ENCODE measurements at regions not wholly inside any gene's neighbourhood (a gene's known extent, or its start where the extent isn't known, plus 50 kb on each side); places are given as distances from the start of the nearest gene placed in this dataset.

DNA sequence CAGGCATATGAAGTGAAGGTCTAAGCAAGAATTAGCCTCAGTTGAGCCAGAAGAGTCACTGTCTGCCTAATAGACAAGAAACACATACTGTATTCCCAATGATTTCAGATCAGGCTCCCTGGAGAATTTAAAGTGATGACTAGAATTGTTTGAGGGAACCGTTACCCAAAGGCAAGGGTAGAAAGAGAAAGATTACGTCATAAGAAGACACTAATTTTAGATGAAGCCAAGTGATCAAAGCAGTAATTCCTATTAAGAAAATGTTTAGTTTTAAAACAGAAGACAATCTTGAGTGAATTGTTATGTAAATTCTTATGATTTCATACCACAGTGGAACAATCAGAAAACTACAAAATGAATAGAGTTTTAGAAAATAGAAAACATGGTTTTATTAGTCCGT lies 194.5 kb upstream of the ARSJ start:
- DNase-seq (ENCODE audit: low read depth in 3 of 3, low spot score in 1 of 3) = no peak

DNA sequence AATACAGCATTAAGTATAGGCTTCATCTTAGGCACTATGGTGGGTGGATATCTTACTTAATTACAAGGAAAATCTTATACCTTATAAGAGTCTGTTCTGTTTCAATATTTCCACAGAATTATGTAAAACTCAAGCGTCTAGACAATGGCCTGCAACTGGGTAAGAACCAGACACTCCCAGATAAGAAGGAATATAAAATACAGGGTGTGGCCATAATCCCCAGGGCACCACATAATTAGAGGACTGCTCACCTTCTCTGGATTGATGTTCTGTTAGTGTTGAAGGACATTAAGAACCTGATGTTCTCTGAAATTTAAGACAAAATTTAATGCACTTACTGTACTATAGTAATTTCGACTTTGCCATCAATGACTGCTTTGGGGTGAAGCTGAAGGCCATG lies 198.2 kb upstream of the ARSJ start:
- no peak for DNase-seq (ENCODE audit: low read depth in 3 of 3, low spot score in 1 of 3)

DNA sequence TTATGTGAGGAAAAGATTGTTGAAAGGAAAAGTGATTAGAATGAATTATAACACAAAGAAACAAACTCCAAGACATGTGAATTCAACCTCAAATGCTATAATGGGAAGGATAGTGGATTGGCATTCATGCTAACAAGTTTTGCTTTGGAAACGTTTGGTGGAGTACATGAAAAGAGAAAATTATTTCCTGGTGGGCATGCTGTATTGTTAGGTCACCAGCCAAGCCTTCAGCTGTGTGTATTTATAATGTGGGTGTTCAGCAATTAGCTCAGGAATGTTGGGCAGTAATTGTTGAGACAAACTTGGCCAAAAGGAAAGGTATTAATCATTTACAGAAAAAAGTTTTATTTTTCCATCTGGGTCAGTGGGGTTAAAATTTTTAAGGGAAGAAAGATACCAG lies 198.9 kb upstream of the ARSJ start:
- DNase-seq (ENCODE audit: low read depth in 3 of 3, low spot score in 1 of 3) = no peak

DNA sequence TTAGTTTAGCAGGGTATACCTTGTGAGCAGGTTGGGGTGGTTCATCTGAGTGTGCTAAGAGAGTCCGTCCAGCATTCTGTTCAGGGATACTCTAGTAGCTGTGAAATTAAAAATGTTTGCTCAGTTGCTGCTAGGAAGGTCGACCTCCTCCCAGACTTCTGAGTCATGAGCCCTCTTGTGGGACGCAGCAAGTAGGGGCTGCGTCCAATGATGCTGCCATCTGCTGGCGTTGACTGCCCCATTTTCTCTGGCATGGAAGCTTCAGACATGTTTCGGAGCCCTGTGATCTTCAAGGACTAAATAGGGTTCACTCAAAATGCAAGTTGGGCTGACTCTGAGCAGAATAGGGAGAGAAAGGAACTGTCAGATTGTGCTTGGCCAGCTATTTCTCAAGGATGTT lies 201.0 kb upstream of the ARSJ start:
- peak in 2 of 3 donors; percentile 2 to 6 for DNase-seq (ENCODE audit: low read depth in 3 of 3, low spot score in 1 of 3)

DNA sequence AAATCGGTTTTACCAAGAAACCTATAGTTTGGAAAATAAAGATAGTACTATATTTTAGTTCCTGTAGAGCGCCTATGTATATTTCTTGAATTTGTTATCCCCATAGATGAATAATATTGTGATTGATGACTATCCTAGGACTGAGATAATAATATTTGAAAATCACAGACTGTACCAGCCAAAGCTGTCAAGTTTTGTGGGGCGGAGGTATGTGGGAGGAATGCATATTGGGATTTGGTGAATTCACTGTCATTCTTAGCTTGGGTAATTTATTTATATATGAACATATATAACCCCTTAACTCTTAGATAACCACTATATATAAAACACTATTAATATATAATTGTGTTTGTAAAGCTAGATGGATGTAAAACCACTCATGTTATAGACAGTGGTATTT lies 205.5 kb upstream of the ARSJ start:
- no peak for DNase-seq (ENCODE audit: low read depth in 3 of 3, low spot score in 1 of 3)

DNA sequence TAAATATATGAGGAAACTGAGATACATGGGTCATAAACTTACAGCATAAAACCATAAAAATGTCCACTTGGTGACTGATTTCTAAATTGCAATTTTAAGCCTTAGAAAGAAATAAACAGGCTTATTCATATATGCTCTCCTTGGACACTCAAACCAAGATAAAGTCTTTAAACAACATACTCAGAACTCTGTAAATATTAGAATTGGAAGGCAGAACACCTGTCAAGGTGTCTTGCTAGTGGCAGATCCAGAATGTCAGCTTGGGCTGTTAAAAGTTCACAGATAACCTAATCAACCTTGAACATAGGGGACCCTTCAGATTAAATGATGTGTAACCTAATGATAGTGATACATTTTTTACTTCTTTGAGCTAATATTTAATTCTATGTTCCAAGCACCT lies 208.1 kb upstream of the ARSJ start:
- DNase-seq (ENCODE audit: low read depth in 3 of 3, low spot score in 1 of 3) = no peak

DNA sequence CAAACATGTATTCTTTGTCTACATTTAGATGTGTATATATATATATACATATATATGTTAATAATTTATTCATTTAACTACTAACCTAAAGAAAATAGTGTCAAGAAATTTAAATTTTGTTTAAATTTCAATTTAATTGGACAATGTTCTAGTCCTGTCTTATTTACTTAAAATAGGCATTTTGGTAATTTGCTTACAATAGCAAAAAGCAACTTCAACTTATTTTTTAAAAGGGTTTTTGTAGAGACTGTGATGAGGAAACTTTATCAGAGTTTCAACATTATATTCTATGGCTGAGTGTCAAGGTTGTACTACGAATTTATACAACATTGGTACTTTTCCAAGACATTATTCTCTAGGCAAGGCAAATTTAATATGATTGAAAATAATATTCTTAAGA lies 212.0 kb upstream of the ARSJ start:
- no peak for DNase-seq (ENCODE audit: low read depth in 3 of 3, low spot score in 1 of 3)

DNA sequence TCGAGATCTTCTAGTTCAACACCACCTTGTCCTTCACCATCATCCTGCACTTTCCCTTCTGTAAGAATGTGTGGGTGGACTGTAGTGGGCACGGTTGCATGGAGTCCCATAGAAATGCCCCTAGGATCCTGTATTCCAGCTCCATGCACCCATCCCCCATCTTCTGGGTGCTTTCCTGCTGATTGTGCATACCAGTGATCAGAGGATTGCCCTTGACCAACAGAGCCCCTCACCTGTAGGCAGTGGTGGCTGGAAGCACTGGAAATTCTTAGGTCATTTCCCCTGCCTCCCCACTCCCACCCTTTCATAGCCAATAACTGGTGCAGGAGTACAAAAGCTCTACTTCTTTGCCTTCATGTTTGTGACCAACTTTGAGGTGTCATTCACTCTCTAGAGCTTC lies 213.4 kb upstream of the ARSJ start:
- no peak for DNase-seq (ENCODE audit: low read depth in 3 of 3, low spot score in 1 of 3)

DNA sequence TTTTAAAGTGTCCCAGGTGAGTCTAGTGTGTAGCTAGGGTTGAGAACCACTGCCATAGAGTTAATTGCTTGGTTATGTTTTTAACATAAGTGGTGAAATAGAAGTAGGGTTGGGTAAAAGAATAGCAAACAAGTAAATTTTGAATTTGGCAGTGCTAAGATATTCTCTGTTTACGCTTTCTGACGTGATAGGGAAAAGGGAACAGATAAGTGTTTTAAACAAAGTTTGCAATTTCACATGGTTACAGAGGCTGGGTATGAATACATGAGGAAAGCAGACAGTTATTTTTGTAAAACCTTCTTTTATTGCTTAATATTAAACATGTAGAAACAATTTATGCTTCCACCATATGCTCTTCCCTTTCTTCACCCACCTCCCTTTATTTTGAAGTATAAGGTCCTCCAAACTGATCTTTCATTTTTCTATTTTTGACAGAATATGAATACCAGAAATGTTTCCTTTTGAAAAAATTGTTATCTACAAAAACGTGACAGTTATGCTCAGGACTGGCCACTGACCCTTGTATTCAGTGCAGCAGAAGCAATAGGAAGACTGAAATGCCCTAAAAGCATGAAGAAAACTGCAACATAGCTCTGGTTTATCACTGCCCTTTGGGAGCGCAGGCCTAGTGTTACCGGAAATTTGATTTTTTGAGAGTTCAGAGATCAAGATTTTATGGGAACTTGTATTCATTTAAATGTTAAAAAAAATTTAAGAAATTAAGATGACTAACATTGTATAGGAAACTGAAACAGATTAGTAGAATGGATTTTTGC lies 214.4 kb upstream of the ARSJ start:
- DNase-seq (ENCODE audit: low read depth in 3 of 3, low spot score in 1 of 3) = no peak

DNA sequence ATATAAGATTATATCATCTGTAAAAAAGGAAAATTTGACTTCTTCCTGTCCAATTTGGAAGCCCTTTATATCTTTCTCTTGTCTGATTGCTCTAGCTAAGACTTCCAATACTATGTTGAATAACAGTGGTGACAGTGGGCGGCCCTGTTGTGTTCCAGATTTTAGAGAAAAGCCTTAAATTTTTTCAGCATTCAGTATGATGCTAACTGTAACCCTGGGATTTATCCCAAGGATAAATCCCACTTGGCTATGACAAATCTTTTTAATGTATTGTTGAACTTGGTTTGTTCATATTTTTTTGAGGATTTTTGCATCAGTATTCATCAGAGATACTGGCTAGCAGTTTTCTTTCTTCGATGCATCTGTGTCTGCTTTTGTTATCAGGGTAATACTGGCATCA lies 217.2 kb upstream of the ARSJ start:
- no peak for DNase-seq (ENCODE audit: low read depth in 3 of 3, low spot score in 1 of 3)

DNA sequence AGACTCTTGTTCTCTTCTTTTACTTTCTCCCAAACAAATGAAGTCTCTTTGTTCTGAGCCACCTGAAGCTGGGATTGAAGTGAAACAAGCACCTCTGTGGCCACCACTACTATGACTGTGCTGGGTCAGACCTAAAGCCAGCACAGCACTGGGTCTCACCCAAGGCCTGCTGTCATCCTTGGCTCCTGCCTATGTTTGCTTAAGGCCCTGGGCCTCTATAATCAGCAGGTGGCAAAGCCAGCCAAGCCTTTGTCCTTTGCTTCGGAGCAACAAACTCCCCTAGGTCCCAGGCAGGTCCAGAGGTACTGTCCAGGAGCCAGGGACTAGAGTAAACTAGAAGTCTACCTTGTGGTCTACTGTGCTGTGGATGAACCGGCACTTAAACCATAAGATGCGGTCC lies 220.6 kb upstream of the ARSJ start:
- DNase-seq (ENCODE audit: low read depth in 3 of 3, low spot score in 1 of 3) = no peak

DNA sequence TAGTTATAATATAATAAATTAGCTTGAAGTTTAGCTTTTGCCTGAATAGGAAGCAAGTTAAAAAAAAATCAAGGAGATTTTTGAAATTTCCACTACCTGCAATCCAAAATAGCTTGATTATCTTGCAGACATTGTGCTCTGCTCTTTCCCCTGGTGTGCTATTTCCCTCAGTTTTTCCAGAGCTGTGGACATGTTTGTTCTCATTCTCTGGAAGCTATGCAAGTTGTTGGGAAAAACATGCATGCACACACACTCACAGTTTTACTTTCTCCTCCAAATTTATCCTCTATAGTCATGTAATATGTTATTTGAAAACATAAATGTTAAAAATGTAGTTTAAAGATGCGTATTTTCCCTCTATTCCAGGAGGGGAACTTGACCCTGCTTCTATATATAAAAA lies 225.8 kb upstream of the ARSJ start:
- DNase-seq (ENCODE audit: low read depth in 3 of 3, low spot score in 1 of 3) = no peak

DNA sequence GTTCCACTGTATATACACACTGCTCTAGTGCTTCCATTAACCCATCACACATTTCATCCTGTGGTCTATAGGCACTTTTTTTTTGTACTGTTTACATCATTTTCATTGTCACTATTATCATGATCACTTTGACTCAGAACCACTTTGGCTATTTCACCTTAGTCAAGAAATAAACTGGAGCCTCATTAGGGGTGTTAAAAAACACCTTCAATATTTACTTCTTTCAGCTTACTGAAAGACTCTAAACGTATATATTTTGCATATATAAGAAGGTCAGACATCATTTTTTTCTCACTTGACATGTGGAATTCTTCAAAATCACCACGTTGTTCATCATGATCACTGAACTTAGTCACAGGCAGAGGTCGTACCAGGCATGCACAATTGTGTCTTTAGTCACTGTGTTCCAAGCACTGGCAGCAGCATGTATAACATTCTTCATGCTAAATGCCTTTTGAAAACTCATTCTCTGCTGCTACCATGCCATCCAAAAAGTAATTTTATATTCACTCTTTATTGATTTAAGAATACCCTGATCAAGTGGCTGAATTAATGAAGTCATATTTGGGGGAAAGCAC lies 229.2 kb upstream of the ARSJ start:
- no peak for DNase-seq (ENCODE audit: low read depth in 3 of 3, low spot score in 1 of 3)

DNA sequence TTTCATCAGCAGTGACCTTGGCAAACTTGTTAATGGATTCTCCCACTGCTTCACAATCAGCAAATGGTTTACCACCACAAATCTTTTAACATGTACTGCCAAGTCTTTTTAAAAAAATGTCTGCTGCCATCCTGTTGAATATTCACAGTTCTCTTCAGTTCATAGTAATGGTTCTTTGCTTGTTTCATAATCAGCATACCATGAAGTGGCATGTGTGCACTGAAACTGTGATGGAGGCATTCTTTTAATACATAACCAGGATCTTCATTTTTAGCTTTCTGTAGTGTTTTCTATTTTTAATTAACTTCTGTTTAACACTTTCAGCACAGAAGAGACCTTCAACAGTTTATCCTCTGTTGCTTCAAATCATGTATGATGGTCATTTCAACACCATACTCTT lies 230.1 kb upstream of the ARSJ start:
- no peak for DNase-seq (ENCODE audit: low read depth in 3 of 3, low spot score in 1 of 3)

DNA sequence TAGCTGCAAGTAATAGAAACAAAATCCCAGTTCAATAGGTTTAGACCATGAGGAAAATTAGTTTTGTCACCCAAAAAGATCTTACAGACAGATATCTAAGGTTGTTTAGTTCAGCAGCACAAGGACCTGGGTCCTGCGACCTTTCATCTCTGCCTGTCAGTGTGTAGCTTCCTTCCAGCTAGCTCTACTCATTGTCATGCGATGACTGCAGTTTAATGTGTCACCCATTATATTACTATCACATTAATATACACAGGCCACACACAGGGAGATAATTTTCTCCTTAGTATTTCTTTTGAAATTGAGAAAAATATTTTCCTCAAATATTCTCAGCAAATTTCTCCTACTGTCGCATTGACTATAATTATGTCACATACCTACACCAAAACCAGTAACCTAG lies 232.1 kb upstream of the ARSJ start:
- no peak for DNase-seq (ENCODE audit: low read depth in 3 of 3, low spot score in 1 of 3)

DNA sequence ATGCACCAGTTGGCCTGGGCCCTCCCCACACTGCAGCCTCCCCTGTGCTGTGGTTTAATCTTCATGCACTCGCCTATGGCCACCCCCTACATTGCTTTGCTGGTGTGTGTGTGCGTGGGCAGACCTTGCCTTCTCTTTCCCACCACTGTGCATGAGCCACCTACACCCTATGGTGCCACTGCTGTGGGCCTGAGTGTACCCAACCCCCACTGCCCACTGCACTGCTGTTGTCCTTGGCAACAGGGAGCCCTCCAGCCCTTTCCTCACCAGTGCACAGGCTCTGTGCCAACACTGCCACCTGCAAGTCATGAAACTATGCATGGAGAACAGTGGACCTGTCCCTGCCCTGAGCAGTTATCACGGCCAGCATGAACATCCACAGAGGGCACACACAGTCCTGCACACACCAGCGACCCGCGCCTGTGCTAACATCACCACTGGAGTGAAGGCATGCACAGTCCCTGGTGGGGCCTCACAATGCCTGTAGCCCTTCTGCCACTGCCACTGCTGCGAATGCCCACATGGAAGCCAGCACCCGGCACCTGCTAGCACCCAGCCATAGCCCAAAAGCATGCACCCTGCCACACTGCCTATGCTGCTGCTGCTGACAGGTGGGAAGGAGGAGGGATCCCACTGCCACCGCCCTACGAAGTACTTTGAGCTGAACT lies 237.8 kb upstream of the ARSJ start:
- no peak for DNase-seq (ENCODE audit: low read depth in 3 of 3, low spot score in 1 of 3)

DNA sequence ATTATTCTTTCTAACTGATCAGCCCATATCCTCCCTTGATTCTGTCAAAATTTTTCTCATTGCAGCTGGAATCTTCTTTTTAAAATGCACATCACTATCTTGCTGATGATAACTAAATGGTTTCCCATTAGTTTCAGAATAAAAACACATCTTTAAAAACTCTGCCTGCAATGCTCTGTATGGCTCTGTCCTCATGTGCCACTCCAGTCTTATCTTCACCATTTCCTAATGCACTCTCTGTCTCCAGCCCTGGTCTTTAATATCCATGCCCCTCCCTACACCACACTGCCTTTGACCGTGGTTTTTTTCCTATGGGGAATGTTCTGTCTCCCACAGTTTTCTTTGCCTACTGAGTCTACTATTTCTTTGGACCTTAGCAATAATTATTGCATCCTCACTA lies 244.1 kb upstream of the ARSJ start:
- DNase-seq (ENCODE audit: low read depth in 3 of 3, low spot score in 1 of 3) = no peak

DNA sequence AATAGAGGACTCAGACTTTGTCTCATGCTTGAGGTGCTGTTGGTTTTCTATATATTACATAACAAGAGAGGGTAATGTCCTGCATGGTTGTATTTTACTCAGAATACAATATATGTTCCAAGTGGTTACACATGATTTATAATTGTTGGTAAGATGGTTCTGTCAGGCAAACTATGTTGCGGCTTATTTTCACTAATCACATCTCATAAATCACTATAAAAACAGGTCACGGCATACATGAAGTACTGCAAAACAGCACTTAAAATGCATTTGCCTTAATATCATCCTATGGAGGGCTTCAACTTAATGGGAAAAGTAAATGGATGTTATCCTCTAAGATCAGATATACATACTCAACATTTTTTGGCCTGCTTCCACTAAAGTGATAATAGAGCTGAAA lies 246.0 kb upstream of the ARSJ start:
- no peak for DNase-seq (ENCODE audit: low read depth in 3 of 3, low spot score in 1 of 3)

DNA sequence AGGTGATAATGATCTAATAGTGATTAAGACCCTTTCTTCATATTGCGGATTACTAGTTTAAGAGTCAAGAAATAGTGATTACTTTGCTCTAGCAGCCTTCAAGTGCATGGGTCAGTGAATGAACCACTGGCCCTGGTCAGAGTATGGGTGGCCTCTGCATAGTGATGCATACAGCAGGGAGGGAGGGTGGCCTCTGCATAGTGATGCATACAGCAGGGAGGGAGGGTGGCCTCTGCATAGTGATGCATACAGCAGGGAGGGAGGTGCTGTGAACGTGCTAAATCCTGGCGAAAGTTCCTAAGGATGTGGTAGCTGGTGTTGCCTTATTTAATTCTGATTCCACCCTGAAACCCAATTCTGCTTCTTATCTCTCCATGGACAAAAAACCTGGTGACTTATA lies 246.7 kb upstream of the ARSJ start:
- DNase-seq (ENCODE audit: low read depth in 3 of 3, low spot score in 1 of 3) = no peak

DNA sequence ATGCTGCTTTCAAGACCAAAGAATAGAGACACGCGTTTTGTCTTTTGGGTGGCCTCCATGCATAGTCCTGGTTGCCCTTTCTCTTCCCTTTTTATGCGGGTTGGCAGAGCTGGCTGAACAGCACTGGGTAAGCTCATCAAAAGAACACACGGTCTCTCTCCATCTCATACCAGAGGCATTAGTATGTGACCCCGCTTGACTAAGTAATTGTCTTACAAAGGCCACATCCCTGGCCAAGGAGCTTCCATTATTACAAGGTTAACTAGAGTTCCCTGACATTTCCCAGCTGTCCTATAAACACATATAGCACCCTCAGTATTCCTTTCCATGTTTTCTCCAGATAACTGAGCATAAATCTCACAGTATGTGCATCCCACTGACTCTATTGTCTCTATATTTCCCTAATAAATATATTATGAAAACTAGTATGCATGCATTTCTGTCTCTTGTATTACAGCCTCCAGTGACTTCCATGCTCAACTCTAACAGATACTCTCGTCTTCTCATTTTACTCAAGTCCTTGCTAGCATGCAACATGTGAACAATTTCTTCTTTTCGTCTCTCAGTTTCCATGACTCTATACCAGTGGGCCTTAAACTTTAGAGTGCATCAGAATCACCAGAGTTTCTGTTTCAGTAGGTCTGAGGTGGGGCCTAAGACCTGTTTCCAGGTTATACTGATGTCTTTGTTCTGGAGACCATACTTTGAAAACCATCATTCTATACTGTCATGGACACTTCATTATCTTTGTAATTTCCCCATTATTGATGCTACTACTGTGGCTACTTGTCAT lies 247.7 kb upstream of the ARSJ start:
- no peak for DNase-seq (ENCODE audit: low read depth in 3 of 3, low spot score in 1 of 3)

DNA sequence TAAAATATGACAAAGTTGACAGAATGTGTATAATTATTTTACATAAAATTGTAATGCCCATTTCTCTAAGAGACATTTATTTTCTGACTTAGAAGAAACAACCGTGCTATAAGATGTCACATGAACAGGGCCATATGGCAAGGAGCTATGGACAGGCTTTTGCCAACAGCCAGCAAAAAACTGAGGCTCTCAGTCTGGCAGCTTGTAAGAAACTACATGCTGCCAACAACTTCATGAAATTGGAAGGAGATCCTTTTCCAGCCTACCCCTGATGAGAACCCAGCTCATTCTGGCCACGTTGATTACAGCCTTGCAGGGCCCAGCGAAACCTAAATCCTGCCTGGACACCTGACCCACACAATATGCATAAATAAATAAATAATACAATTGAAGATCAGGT lies 250.3 kb upstream of the ARSJ start:
- DNase-seq (ENCODE audit: low read depth in 3 of 3, low spot score in 1 of 3) = no peak

DNA sequence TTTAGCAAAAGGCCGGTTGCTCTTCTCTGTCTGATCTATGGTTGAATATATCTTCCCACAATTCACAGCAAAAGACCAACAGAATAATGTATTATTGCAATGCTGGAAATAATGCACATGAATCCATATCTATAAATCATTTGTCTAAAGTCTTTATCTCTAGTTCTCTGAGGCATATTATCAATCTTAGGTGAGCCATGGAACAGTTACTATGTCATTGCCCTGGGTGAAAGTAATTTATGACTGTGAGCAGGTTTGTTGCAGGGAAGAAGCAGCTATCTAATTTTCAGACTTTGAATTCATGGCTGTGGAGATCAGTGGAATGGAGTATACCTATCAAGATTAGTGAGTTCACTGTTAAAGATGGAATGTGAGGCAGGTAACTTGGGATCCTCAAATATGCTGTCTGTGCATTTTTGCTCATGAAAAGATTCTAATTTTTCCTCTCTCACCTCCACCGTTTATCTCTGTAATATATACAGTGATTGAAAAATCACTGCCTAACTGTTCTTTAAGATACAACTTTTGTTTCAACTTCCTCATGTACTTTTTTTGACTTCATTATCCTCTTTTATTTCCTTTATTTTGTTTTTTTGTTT lies 256.8 kb upstream of the ARSJ start:
- DNase-seq (ENCODE audit: low read depth in 3 of 3, low spot score in 1 of 3) = no peak

All from stimulated activated CD4-positive, alpha-beta T cell treated with anti-CD3 and anti-CD28 coated beads, TNF-alpha, amount 100 ng/mL, for 1 hour (primary cell).